ENCODE measurements at regions not wholly inside any gene's neighbourhood (a gene's known extent, or its start where the extent isn't known, plus 50 kb on each side); places are given as distances from the start of the nearest gene placed in this dataset.
"Not testable (repeated sequence)": the region's sequence is repeated elsewhere in the genome, so short reads cannot be mapped to it uniquely, and the experiment has no call there.

DNA sequence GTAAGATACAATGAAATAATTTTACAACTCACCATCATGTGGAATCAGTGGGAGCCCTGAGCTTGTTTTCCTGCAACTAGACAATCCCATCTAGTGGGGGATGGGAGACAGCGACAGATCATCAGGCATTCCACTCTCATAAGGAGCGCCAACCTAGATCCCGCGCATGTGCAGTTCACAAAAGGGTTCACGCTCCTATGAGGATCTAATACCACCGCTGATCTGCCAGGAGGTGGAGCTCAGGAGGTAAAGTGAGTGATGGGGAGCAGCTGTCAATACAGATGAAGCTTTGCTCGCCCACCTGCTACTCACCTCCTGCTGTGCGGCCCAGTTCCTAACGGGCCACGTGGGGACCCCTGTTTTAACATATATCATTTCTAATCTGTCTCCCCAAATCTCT, 165.7 kb upstream of the MXRA5 start:
- DNase-seq (ENCODE audit: low read depth), result not testable (repeated sequence)

DNA sequence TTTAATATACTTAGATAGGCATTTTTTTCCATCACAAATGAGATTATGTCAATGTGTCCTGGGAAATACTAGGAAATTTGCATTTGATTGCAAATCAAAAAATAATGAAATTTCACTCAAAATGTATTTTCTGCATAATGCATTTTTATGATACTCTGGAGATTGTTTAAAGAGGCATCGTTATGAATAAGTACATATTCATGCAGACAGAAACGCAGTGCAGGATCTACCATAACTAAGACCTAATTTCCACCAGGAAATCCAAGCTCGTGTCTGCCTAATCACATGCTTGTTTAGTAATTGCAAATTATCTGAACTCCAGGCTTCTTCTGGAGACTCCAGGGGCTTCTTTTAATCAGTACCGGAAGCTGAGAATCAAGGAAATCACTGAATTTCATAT, 163.5 kb upstream of the MXRA5 start:
- DNase-seq (ENCODE audit: low read depth), result no peak

DNA sequence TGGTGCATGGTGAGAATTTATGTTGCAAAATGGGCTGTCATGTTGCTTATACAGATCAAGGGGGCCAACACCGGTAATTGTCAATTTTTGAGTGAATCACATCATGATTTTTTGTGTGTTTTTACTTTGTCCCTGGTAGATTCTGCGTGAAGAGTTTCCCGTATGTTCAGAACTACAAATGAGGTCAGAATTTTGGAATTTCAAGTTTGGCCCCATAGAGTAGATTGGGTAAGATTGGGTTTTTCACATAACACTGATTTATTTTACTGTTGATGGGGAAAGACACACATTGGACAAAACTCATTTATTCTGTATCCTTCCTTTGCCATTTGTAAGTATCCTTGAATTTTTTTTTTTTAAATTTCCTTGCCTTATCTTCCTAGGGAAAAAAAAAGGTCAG, 158.5 kb upstream of the MXRA5 start:
- DNase-seq (ENCODE audit: low read depth), result no peak

DNA sequence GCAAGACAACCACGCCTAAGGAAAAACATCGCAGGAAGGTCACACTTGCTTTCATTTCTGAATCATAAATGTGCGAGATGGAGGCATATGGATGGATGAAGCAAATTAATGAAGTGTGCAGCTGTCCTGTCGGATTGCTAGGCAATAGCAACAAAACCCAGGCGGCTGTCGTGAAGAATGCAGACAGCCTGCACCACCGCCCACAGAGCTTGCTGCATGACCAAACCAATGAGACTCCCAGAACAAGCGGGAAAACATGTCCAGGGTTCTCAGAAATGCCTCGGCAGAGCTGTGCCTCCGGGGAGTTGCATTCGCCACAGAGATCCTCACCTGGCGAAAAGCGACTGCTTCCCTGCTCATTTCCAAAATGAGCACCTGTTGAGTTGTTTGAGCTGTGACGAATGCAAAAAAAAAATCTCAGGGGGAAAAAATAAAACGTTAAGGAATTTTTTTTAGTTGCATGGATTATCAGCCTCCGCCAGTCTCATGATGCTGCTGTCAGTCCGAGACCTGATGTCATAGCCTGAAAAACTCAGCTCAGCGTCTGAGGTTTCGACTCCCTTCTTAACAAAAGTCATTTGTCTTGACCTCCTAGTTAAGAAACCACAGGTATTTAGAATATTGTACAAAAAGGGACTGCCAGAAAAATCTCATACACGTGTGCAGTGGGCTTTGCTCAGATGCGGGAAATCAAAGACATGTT, 155.5 kb upstream of the MXRA5 start:
- peak; percentile 92 for DNase-seq (ENCODE audit: low read depth)

- DNase-seq (ENCODE audit: low read depth), result not testable (repeated sequence)
Observed at GRCh38 chrX:3495836-3496769, 149.7 kb upstream of the MXRA5 start.

GRCh38 chrX:3493605-3494004, 147.2 kb upstream of the MXRA5 start:
- DNase-seq (ENCODE audit: low read depth), result no peak

- DNase-seq (ENCODE audit: low read depth), result no peak
Observed at GRCh38 chrX:3485727-3486126, 139.3 kb upstream of the MXRA5 start.

DNA sequence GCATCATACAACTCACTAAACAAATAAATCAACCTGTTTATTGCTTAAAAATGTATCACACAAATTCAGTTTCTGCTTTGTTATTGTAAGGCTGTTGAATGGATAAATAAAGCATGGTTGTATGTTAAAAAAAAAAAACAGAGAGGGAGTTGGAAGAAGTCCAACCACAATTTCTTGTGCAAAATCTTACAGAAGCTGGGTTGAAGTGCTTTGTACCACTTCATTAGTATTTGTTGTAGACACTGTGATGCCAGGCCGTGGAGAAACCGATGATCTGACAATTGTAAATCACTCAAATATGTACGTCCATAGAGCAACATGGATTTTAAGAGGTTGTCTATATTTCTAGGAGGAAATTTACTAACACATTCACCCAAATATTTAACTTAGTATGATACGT, 132.6 kb upstream of the MXRA5 start:
- DNase-seq (ENCODE audit: low read depth), result no peak

- no peak for DNase-seq (ENCODE audit: low read depth)
Observed at GRCh38 chrX:3476973-3477372, 130.5 kb upstream of the MXRA5 start.

DNA sequence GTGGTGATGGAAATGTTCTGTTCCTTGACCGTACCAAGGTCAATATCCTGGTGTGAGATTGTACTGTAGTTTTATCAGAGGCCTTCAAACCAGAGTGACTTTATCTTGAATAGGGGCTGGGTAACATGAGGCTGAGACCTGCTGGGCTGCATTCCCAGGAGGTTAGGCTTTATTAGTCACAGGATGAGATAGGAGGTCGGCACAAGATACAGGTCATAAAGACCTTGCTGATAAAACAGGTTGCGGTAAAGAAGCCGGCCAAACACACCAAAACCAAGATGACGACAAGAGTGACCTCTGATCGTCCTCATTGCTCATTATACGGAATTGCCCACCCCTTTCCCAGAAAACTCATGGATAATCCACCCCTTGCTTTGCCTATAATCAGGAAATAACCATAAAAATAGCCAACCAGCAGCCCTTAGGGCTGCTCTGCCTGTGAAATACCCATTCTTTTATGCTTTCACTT, 123.8 kb upstream of the MXRA5 start:
- DNase-seq (ENCODE audit: low read depth), result not testable (repeated sequence)

DNA sequence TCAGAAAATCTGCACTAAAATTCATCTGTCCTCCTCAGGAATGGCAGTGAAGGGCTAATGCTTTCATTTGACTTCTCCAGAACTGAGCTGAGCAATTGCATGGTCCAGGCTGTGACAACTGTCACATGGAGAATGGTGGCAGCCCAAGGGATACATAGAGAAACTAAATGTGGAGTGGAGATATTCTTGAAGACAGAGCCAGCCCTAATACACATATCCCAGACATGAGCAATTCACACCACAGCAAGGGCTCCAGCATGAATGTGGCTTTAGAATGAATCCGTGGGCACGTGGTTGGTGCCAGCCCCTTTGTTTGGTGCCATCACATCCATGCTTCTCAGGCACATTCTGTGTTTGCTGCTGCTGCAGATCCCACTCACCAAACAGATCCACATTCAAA, 121.6 kb upstream of the MXRA5 start:
- DNase-seq (ENCODE audit: low read depth), result no peak

- no peak for DNase-seq (ENCODE audit: low read depth)
Observed at GRCh38 chrX:3465017-3465416, 118.6 kb upstream of the MXRA5 start.

DNA sequence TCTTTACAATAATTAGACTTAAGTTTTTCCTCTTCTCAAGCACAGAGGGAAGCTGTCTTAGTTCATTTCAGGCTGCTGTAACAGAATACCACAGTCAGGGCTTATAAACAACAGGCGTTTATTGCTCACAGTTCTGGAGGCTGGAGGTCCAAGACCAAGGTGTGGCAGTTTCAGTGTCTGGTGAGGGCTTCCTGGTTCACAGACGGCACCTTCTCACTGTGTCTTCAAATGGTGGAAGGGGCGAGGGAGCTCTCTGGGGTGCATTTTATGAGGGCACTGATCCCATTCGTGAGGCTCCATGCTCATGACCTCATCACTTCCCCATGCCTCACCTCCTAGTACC, 115.7 kb upstream of the MXRA5 start:
- DNase-seq (ENCODE audit: low read depth), result no peak

DNA sequence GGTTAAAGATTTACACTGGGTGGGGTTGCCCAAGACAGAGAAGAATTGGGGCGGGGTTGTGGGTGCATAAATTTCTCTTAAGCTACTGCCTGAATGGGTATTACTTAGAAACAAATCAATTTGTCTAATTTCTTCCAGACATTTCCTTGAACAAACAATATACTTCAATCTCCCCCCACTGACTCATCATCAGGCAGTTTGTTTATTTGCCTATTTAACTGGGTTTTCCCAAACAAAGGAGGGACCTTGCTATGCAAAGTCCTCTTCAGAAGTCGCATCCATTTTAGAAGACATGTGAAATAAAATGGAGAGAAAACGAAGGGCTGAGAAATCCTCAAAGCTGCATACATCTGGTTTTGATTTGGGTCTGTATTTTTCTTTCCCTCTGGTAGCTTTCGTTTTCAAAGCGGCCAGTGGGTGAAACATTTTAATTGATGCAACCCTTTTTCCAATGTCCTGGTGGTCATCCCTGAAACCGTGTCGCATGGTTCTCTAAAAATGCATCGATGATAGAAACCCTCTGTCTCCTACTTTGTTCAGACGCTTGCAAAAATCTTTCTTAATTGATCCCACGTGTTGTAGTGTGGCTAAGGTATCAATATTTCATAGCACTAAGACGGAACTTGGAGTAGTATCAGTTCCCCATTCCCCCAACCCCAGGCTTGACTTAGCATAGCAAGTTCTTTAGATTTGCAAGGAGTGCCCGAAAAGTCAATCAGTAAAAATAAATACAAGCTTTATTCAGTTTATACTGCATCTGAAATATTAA, 115.1 kb upstream of the MXRA5 start:
- DNase-seq (ENCODE audit: low read depth), result no peak

DNA sequence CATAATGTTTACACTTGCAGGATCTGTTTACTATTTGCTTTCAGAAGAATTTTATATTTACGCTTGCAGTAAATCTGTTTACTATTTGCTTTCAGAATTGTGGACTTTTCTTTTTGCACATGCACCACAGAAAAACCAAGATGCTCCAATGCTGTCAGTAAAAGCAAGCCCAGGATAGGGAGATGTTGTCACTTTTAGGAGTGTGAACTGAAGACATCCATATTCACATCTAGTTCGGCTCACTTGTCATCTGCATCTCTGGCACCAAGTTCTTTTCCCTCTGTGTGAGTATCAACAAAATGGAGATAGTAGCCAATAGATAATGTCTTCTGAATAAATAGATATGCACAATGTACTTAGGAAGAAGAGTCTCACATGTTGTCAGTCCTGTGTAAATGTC, 109.3 kb upstream of the MXRA5 start:
- no peak for DNase-seq (ENCODE audit: low read depth)

DNA sequence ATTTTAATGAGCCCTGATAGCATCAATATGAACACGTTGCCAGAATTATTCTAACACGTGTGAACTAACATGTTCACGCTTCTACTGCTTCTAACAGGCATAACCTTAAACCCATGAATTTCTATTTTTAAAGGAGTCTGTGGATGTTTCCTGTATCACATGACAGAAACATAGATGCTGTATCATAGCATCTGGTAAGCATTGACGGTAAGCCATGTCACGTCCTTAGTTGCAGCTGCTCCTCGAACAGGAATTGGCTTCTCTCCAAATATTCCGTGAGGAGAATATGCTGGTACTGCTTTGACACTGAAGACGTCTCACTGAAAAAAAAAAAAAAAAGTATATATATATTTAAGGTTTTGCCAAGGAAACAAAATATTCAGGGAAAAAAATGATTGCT, 105.1 kb upstream of the MXRA5 start:
- peak; percentile 43 for DNase-seq (ENCODE audit: low read depth)

- no peak for DNase-seq (ENCODE audit: low read depth)
Observed at GRCh38 chrX:3450881-3451570, 104.6 kb upstream of the MXRA5 start.

- DNase-seq (ENCODE audit: low read depth), result no peak
Observed at GRCh38 chrX:3449287-3449686, 102.8 kb upstream of the MXRA5 start.

DNA sequence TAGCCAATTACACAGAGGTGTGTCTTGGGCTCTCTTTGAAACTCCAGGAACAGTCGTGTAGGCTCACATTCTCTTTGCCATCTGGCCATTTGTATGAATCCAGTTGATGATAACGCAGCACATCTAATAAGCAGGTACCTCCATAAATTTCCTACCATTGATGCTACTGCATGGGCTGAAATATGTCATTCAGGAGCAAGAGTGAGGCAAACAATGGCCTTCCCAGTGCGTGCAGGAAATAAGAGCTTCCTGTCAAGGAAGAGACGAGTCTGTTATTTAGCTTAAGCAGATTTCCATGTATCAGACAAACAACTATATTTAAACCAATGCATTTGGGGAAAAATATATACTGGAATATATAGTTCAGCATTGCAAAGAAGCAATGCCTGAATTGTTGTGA, 102.1 kb upstream of the MXRA5 start:
- DNase-seq (ENCODE audit: low read depth), result no peak

DNA sequence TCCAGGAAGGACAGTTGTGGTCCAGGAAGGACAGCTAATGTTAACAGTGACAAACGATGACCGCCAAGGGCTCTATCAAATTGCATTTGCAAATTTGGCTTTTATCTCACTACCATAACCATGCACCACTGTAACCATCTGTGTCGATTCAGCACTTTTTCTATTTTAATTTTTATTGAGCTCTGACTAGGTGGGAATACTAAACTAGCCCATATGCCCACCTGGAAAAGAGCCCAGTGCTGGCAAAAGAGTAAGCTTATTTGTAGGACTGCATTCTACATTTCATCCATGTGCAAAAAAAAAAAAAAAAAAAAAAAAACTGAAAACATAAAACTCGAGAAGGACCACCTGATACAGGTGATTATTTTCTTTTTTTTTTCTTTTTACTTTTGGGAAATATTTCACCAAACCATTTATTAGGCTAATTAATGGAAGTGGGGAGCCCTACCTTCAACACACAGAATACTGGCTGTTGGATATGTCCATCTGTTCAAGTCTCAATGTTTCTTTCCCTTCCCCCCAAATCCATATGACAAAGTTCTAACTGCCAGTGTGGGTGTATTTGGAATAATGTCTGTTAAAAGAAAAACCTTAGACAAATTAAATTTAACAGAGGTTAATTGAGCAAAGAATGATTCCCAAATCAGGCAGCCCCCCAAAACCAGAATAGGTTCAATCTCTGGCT, 99.5 kb upstream of the MXRA5 start:
- no peak for DNase-seq (ENCODE audit: low read depth)

DNA sequence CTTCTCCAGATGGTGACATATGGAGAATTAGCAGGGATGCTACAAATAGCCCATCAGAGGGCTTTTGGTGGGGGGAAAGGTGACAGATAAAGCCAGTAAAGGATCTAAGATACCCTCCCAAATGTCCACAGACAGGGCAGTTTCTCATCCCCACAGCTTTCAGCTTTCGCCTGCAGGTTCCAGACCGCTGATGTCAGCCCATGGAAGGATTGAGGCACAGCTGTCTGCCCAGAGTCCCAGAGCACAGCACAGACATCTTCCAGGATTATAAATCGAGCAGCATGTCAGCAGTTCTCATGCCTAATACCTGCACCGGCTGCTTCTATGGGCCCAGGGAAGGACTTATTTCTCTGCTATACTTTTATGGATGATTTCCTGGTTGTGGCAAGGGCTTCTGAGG, 96.7 kb upstream of the MXRA5 start:
- DNase-seq (ENCODE audit: low read depth), result peak; percentile 39
